ENCODE measurements at regions not wholly inside any gene's neighbourhood (a gene's known extent, or its start where the extent isn't known, plus 50 kb on each side); places are given as distances from the start of the nearest gene placed in this dataset.

DNA sequence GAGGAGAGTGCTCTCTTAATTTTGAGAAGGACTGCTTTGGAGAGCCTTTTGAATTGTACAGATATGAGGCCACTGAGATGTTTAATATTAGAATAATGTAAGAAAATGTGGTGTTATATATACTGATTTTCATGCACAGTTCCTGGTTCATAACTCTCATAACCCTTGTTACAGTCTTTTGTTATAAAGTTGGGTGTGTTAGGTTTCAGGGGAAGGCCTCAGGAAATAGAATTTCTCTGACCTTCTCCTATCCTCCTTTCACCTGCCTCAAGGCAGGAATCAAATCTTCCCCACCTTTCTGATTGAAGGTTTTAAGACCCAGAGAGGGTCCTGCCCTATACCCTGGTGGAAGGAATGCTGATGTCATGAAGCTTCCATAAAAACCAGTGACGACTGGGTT is 245.9 kb downstream of the NSUN3 start:
- TF ChIP-seq, protein P1, sequence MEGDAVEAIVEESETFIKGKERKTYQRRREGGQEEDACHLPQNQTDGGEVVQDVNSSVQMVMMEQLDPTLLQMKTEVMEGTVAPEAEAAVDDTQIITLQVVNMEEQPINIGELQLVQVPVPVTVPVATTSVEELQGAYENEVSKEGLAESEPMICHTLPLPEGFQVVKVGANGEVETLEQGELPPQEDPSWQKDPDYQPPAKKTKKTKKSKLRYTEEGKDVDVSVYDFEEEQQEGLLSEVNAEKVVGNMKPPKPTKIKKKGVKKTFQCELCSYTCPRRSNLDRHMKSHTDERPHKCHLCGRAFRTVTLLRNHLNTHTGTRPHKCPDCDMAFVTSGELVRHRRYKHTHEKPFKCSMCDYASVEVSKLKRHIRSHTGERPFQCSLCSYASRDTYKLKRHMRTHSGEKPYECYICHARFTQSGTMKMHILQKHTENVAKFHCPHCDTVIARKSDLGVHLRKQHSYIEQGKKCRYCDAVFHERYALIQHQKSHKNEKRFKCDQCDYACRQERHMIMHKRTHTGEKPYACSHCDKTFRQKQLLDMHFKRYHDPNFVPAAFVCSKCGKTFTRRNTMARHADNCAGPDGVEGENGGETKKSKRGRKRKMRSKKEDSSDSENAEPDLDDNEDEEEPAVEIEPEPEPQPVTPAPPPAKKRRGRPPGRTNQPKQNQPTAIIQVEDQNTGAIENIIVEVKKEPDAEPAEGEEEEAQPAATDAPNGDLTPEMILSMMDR (conservative IDR thresholded peaks at IDR 0.05 in 1 of 2, IDR thresholded peaks at IDR 0.05 in 1 of 2; ENCODE audit: extremely low read depth in 1 of 2, insufficient read depth in 1 of 2, low read depth in 1 of 2, low read length in 2 of 2) = peak in 1 of 2 donors; percentile 11
- TF ChIP-seq EZH2 (IDR thresholded peaks at IDR 0.05; ENCODE audit: borderline replicate concordance, low read length) = no peak

Data from mammary epithelial cell (primary cell).